IPS-18a (cell line): ENCODE measurements at regions not wholly inside any gene's neighbourhood (a gene's known extent, or its start where the extent isn't known, plus 50 kb on each side); places are given as distances from the start of the nearest gene placed in this dataset.
A peak's percentile ranks its signal among the peaks of the same experiment; 100 is the strongest.

ENCODE experiments used
- H3K27ac ChIP-seq: one replicate; pipeline ENCODE4 v1.5.1; 2013; ENCODE audit warnings: low read length
- H3K27me3 ChIP-seq: one replicate; pipeline ENCODE4 v1.6.1; 2013; ENCODE audit warnings: mild to moderate bottlenecking, low read length; ENCODE audit not compliant: control insufficient read depth, insufficient read depth
- H3K36me3 ChIP-seq: one replicate; pipeline ENCODE4 v1.6.1; 2013; ENCODE audit warnings: low read depth, low read length; ENCODE audit not compliant: control insufficient read depth
- H3K4me1 ChIP-seq: one replicate; pipeline ENCODE4 v1.6.1; 2013; ENCODE audit warnings: low read depth, low read length; ENCODE audit not compliant: control insufficient read depth
- H3K4me3 ChIP-seq: one replicate; pipeline ENCODE4 v1.5.1; 2013; ENCODE audit warnings: low read length
- H3K9ac ChIP-seq: one replicate; pipeline ENCODE4 v1.6.1; 2013; ENCODE audit warnings: mild to moderate bottlenecking, low read length, moderate library complexity
- H3K9me3 ChIP-seq: one replicate; pipeline ENCODE4 v1.6.1; 2013; ENCODE audit warnings: low read depth, low read length; ENCODE audit not compliant: control insufficient read depth

GRCh38 chr2:176734868-176735267, 465.6 kb downstream of the MTX2 start:
- H3K27ac ChIP-seq, result no peak overlapping the region

GRCh38 chr2:176742271-176742670, 470.3 kb upstream of the HNRNPA3 start:
- no peaks in the 10 kb centered on the region for H3K27me3 ChIP-seq
- H3K9me3 ChIP-seq, result no peaks in the 10 kb centered on the region
- peaks cover 35% of the 10 kb centered on the region for H3K4me1 ChIP-seq
- H3K4me3 ChIP-seq, result no peak overlapping the region
- H3K36me3 ChIP-seq, result no peaks in the 10 kb centered on the region
- no peak overlapping the region for H3K9ac ChIP-seq
- no peak overlapping the region for H3K27ac ChIP-seq

More at GRCh38 chr2:176734868-176735267, 465.6 kb downstream of the MTX2 start:
- no peaks in the 10 kb centered on the region for H3K9me3 ChIP-seq
- no peak overlapping the region for H3K4me3 ChIP-seq
- H3K27me3 ChIP-seq, result no peaks in the 10 kb centered on the region
- H3K9ac ChIP-seq, result no peak overlapping the region
- no peaks in the 10 kb centered on the region for H3K36me3 ChIP-seq
- H3K4me1 ChIP-seq, result no peaks in the 10 kb centered on the region

- Histone ChIP-seq H3K4me3 (no peak overlapping the region), H3K27ac (no peak overlapping the region), H3K27me3 (no peaks in the 10 kb centered on the region), H3K4me1 (peaks cover 36% of the 10 kb centered on the region), H3K9ac (no peak overlapping the region), H3K9me3 (no peaks in the 10 kb centered on the region), H3K36me3 (no peaks in the 10 kb centered on the region)
These were observed 468.9 kb upstream of the HNRNPA3 start for GRCh38 chr2:176743671-176744070.

- Histone ChIP-seq H3K9me3 (no peaks in the 10 kb centered on the region), H3K27ac (no peak overlapping the region), H3K36me3 (no peaks in the 10 kb centered on the region), H3K4me3 (no peak overlapping the region), H3K4me1 (peaks cover 36% of the 10 kb centered on the region), H3K27me3 (no peaks in the 10 kb centered on the region), H3K9ac (no peak overlapping the region)
These were observed 468.4 kb upstream of the HNRNPA3 start for GRCh38 chr2:176744146-176744545.

- Histone ChIP-seq H3K27me3 (no peaks in the 10 kb centered on the region), H3K4me3 (peak overlapping the region; percentile 8), H3K27ac (no peak overlapping the region), H3K36me3 (no peaks in the 10 kb centered on the region), H3K4me1 (peaks cover 37% of the 10 kb centered on the region), H3K9ac (no peak overlapping the region), H3K9me3 (no peaks in the 10 kb centered on the region)
These were observed 466.9 kb upstream of the HNRNPA3 start for GRCh38 chr2:176745543-176746200.

GRCh38 chr2:176746411-176746810, 466.2 kb upstream of the HNRNPA3 start:
- Histone ChIP-seq H3K27me3 (no peaks in the 10 kb centered on the region), H3K36me3 (no peaks in the 10 kb centered on the region), H3K27ac (no peak overlapping the region), H3K9ac (no peak overlapping the region), H3K4me1 (peaks cover 45% of the 10 kb centered on the region), H3K4me3 (no peak overlapping the region), H3K9me3 (no peaks in the 10 kb centered on the region)

GRCh38 chr2:176747506-176747905, 465.1 kb upstream of the HNRNPA3 start:
- no peak overlapping the region for H3K4me3 ChIP-seq
- no peaks in the 10 kb centered on the region for H3K36me3 ChIP-seq
- H3K27ac ChIP-seq, result no peak overlapping the region
- H3K9ac ChIP-seq, result no peak overlapping the region
- H3K4me1 ChIP-seq, result peaks cover 51% of the 10 kb centered on the region
- H3K9me3 ChIP-seq, result no peaks in the 10 kb centered on the region
- no peaks in the 10 kb centered on the region for H3K27me3 ChIP-seq

- peaks cover 51% of the 10 kb centered on the region for H3K4me1 ChIP-seq
- no peak overlapping the region for H3K4me3 ChIP-seq
- H3K9ac ChIP-seq, result no peak overlapping the region
- no peaks in the 10 kb centered on the region for H3K9me3 ChIP-seq
- H3K27me3 ChIP-seq, result no peaks in the 10 kb centered on the region
- no peak overlapping the region for H3K27ac ChIP-seq
- H3K36me3 ChIP-seq, result no peaks in the 10 kb centered on the region
These were observed 464.7 kb upstream of the HNRNPA3 start for GRCh38 chr2:176747928-176748327.

- Histone ChIP-seq H3K9me3 (no peaks in the 10 kb centered on the region), H3K9ac (no peak overlapping the region), H3K27ac (no peak overlapping the region), H3K27me3 (no peaks in the 10 kb centered on the region), H3K4me1 (peaks cover 51% of the 10 kb centered on the region), H3K4me3 (no peak overlapping the region), H3K36me3 (no peaks in the 10 kb centered on the region)
These were observed 463.9 kb upstream of the HNRNPA3 start for GRCh38 chr2:176748662-176749061.

GRCh38 chr2:176751314-176752227, 461.0 kb upstream of the HNRNPA3 start:
- H3K9me3 ChIP-seq, result no peaks in the 10 kb centered on the region
- H3K36me3 ChIP-seq, result no peaks in the 10 kb centered on the region
- H3K9ac ChIP-seq, result no peak overlapping the region
- H3K4me3 ChIP-seq, result no peak overlapping the region
- no peak overlapping the region for H3K27ac ChIP-seq
- peaks cover 34% of the 10 kb centered on the region for H3K4me1 ChIP-seq
- H3K27me3 ChIP-seq, result no peaks in the 10 kb centered on the region

- Histone ChIP-seq H3K4me3 (no peak overlapping the region), H3K27me3 (no peaks in the 10 kb centered on the region), H3K36me3 (no peaks in the 10 kb centered on the region), H3K9ac (no peak overlapping the region), H3K4me1 (peaks cover 28% of the 10 kb centered on the region), H3K27ac (no peak overlapping the region), H3K9me3 (no peaks in the 10 kb centered on the region)
These were observed 460.3 kb upstream of the HNRNPA3 start for GRCh38 chr2:176752295-176752694.
